HG03064 (cell line): ENCODE measurements at regions not wholly inside any gene's neighbourhood (a gene's known extent, or its start where the extent isn't known, plus 50 kb on each side); places are given as distances from the start of the nearest gene placed in this dataset.

Experiments
- ATAC-seq: cut with Tn5 transposase; IDR thresholded peaks from one replicate; pipeline ENCODE4 v1.9.1; 2021; ENCODE audit warnings: low read depth; ENCODE audit not compliant: unreplicated experiment

DNA sequence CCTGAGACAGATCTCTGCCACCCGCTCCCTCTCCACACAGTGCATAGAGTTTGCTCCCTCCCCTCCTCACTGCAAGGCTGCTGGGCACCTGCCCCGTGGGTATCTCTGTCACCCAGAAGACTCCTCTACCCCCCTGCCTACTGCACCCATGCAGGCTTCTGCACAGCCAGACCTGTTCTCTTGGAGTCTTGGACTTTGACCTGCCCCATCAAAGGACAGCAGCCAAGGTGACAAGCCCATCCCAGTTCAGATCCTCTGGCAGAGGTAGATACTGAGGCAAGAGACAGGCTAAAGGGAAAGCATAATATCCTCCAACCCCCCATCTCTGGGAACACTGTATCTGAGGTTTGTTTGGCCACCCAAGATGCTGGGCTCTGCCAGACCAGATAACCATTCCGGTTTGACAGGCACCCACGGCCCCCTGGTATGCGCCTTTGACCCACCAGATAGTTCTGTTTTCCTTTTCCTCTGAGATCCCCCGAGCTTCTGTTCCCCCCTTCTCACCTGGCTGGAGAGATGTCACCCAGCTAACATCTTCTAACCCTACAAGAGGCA, 239.6 kb downstream of the SOX9 start:
- ATAC-seq, result no peak

DNA sequence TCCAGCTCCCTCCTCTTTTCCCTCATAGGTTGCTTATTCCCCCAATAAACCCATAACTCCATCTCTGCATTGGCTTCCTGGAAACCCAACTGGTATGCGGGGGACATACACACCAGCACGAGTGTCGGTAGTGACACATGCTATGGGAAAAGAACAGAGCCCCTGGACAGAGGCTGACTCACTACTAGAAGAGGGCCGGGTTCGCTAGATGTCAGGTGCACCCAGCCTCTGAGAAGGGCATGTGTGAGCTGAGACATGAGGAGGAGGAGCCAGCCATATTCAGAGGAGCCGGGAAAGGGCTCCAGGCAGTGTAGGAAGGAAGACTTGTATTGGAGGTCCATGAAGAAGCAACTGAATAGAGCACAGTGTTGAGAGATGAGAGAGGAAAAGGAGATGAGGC, 241.1 kb downstream of the SOX9 start:
- no peak for ATAC-seq

DNA sequence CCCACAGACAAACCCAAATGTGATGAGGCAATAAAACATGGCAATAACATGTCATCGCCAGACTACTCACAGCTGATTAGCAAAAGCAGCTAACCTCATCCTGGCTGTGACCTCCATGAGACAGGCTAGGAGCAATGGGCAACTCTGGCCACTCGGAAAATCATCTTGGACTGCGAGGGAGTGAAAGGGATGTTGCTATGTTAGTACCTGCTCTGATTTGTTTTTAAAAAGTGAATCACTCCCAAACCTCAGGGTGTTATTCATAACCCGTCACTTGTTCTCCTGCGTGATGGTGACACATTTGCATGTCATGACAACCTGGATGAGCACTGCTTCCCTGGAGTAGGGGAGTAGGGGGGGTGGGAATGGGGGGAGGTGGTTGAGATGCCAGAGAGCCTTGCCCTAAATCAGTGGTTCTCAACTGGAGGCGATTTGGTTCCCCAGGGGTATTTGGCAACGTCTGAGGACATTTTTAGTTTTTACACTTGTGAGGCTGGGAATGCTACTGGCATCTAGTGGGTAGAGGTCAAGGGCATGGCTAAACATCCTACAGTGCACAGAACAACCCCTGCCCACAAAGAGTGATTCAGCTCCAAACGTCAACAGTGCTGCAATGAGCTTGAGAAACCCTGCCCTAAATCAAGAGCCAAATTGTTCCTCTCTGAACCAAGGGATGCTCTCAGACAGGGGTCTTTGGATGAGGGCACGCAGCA, 241.7 kb downstream of the SOX9 start:
- no peak for ATAC-seq

DNA sequence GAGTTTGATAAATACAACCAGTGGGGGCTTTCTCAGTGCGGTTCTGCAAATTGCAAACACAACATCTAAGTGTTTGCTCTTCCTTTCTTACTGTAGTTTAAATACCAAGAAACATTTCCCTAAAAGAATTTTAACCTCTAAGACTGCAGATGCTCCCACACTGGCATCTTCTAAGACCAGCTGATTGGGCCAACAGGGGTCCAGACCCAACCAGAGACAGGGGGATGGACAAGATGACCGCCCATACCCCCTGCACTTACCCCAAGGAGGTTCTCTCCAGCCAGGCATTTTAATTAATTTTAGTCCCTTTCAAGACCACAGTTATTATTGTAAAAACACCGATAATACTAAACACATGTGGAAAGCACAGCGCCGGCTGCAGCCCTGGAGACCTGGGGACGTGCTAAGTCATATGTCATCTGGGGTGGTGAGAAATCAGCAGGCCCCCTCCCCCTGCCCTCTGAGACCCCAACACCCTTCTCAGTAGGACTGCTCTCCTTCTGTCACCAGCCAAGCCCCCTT, 242.3 kb downstream of the SOX9 start:
- no peak for ATAC-seq

DNA sequence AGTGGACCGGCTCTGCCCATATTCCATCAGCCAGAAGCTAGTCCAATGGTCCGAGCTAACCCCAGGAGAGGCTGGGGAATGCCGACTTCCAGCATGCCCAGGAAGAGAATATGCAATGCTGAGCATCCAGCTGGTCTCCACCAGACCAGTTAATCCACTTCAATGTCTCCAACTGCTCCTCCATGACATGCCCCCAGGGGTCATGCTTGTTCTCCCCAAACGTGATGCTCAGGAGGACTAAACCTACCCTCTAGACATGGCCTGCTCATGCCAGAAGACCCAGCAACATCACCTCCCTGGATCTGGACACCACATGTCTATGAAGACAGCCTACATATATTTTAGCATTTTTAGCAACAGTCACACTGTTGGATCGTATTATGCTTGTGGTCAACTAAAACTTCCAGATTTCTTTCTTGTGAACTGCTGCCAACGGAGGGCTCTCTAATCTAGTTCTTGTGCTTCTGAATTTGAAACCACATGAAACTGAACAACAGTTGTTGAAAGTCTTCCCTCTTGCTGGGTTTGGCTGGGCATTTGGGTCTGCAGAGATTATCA, 245.1 kb downstream of the SOX9 start:
- no peak for ATAC-seq

DNA sequence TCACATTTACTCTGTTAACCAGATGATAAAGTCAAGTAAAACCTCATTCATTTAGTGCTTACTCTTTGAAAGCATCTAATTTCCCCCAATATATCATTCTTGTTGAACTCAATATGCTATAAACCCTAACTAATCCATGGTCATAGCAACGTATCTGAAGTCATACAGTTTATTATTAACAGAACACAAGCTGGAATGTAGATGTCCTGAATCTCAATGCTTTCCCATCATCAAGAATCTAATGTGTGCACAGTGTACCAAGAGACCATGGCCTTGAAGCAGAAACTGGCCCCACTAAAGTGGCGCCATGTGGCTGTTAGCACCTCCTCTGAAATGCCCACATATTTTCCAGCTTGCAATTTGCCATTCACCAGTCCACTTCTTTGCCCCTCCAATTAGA, 245.8 kb downstream of the SOX9 start:
- no peak for ATAC-seq

DNA sequence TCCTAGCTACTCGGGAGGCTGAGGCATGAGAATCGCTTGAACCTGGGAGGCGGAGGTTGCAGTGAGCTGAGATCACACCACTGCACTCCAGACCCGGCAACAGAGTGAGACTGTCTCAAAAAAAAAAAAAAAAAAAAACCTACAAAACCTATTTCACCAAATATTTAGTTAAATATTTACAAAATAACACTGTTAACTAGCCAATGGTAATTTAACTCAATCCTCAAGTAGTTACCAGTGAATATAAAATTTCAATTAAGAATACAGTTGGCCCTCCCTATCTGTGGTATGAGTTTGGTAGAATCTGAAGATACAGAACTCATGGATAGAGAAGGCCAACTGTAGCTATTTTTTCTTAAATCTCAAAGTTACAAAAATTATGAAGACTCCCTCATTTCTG, 247.4 kb downstream of the SOX9 start:
- ATAC-seq, result no peak

DNA sequence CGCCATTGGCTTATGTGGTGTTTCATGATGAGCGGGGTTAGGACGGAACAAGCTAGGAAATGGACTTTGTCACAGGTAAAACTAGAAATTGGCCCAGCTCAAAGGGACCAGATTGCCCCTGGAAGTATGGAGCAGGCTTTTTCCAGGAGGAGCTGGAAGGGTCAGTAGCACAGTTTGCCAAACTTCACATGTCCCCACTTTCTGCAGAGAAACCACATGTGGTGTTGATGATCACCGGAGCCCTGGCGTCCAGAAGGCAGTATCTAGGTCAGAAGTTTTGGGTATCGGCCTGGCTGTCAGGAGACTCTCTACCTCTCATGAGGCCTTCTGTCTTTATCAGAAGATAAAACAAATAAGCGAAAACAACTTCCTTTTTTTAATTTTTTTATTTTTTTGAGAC, 248.5 kb downstream of the SOX9 start:
- ATAC-seq, result no peak

DNA sequence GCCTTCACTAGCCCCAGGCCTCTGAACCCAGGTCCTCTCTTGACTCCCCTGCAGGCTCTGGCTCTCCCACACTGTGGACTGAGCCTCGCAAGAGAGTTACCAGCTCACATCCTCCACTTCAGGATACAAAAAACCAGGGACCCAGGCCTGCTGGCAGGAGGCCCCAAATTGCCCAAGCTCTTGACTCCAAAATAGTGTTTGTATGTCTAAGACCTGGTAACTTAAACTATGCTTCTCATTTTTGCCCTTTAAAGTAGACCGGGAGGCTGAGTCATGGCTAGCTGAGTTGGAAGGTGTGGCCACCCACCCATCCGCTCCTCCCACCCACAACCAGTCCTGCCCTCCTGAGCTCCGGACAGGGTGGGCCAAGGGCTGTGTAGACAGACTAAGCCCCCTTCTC, 250.0 kb downstream of the SOX9 start:
- no peak for ATAC-seq

DNA sequence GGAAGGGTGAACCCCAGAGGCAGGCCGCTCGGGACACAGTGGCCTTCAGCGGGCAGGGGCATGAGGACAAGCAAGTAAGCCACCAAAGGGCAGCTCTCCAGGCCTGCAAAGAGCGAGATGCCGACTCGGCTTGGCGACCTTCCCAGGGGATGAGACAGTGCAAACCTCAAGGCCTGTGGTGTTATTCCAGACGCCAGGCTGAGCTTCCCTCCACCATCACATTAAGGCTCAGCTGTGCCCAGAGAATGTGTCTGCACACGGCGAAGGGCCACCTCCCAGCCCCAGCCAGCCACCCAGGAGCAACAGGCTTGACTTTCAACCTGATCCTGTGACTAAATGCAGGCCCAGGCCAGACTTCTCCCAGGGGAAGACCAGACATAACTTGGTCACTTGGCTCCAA, 251.4 kb downstream of the SOX9 start:
- ATAC-seq, result no peak

DNA sequence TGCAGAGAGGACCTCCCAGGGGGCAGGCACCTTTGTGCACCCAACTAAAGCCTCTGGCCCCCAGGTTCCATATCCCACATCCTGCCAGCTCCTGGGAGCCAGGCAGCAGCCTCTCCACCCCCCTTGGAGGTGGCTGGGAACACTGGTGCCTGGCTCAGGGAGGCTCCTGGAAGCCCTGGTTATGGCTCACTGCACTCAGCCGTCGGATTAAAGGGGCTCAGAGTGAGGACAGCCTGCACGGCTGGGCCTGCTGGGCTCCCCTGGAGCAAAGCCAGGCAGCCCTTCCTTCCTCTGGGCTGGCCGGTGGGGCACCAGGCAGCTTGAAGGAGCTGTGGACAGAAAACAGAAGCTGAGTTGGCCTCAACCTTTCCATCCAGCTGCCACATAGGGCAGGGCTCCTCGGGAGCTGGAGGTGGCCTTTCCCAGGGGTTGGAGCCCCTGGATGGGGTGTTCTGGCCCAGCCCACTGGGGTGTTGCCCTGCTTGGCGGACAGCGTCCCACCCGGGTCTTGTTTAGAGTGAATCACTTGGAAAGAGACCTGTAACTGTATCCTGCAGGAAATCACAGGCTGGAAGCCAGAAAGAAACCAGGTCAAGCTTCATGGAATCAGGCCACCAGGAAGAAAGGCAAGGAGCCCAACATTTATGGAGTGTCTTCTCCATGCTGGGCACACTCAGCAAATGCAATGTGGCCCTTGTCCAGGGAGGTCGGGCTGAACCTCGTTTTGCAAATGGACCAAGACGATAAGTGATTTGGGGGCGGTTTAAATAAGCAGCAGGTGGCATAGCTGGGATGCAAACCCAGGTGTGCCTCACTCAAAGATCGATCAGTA, 253.3 kb downstream of the SOX9 start:
- ATAC-seq, result no peak

DNA sequence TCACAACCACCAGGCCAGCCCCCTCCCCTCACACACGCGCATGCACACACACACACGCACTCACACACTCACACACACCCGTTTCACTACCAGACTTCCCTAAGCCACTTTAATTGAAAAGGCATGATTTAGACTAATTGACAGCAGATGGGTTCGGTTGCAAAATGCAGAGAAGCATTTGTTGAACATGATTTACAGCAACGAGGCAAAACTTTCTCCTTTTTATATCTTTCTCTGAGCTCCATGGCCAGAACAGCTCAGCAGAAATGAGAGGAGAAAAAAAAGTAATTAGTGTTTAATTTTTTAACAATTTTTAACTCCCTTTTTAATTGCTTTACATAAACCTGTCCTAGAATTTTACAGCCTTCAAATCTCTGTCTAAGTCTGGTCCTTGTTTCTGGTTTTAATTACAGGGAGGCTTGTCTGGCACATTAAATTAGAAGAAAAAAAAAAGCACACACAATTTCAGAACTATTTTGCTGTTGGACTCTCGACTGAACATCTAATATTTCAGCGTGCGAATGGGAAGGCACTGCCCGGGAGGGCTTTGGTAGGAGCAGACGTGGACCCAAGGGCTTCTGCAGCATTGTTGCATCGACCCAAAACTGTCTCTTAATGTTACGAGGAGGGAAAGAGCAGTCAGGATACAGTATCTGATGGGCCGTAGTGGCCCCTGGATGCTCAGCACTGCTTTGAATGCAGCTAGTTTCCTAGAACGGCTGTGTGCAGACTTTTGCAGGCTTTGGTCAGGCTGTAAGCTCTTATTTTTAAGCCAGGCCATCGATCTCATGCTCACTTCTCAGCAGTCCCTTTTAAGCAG, 255.9 kb downstream of the SOX9 start:
- no peak for ATAC-seq

DNA sequence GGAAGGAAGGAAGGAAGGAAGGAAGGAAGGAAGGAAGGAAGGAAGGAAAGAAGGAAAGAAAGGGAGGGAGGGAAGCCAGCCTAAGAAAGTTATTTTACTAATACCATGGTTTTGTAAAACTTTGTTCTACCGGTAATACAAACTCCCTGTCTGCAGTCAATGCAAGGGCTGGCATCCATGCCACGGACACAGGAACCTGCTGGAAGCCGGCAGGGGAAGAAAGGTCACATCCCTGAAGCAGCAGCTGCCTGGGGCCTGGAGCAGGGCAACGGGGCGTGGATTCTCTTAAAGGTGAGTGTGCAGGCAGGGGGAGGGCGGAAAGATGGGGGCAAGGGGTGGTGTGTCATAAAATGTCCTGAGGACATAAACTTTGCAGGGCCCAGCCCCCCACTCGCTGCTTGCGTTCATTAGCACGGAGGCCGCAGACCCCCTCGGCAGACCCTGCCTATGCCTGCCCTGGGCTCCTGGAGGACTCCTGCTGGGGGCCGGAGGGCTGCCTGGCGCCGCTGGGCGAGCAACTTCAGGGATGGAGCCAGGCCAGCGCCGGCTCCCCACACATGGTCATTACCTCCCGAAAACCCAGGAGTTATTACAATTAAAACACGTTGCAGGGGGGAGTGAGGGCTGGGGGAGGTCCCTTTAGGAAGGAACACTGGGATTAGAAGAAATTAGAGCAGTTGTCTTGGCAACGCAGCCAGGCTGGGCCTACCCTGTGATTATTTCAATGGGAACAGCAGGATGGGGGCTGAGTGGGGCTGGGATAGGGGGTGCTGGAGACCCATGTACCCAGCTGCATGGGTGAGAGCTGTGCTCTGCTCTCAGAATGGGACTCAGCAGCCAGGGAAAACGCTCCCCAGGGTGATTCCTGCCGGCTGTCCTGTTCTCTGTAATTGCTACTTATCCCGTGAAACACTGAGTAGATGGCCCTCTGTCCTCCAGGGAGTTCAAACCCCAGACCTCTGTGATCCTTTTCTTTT, 257.9 kb downstream of the SOX9 start:
- ATAC-seq, result no peak

DNA sequence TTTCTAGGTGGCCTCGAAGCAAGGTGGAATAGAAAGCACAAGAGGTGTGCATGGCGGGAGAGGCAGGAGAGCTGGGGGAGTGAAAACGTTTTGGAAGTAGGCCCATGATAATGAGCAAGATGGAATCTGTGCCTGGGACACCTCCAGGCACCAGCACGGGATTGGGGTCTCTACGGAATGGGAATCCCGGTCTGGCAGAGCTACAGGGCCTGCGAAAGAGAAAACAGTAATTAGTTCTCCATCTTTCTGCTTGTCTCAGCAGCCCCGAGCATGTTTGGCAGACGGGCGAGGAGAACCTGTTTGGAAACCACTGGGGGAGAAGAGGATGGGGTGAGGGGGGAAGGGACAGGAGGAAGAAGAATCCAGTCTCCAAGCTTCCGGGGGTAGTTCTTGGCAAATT, 258.7 kb downstream of the SOX9 start:
- ATAC-seq, result no peak

DNA sequence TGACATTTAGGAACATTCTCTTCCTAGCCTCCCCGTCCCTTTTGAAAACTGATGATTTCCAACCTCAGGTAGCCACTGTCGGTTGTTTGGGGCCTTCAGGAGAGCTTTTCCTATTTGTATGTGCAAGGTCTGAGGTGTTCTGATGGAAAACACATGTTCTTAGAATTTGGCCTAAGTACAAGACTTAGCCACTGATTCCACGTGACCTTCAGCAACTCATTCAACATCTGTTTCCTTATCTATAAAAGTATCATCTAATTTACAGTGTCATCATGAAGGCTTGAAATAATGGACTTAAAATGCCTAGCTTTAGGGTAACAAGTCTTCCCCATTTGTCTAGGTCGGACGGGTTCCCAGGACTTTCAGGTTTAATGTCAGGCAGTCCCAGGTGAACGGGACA, 259.3 kb downstream of the SOX9 start:
- ATAC-seq, result no peak

DNA sequence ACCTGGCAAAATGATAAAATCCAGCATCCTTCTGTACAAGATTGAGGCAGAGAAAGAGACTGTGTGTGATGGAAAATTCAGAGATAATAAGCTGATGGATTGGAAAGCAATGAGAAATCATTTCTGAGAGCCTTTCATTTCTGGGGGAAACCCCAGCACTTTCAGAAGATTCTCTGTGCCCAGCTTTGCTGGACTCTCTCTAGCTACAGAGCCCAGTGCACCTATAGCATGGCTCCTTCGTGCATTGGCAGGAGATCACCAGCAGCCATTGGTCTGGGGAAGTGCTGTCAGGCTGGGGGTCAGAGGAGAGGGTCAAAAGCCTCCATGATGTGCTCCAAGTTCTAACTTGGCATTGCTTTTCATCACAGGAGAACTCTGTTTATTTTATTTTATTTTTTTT, 259.9 kb downstream of the SOX9 start:
- ATAC-seq, result no peak

DNA sequence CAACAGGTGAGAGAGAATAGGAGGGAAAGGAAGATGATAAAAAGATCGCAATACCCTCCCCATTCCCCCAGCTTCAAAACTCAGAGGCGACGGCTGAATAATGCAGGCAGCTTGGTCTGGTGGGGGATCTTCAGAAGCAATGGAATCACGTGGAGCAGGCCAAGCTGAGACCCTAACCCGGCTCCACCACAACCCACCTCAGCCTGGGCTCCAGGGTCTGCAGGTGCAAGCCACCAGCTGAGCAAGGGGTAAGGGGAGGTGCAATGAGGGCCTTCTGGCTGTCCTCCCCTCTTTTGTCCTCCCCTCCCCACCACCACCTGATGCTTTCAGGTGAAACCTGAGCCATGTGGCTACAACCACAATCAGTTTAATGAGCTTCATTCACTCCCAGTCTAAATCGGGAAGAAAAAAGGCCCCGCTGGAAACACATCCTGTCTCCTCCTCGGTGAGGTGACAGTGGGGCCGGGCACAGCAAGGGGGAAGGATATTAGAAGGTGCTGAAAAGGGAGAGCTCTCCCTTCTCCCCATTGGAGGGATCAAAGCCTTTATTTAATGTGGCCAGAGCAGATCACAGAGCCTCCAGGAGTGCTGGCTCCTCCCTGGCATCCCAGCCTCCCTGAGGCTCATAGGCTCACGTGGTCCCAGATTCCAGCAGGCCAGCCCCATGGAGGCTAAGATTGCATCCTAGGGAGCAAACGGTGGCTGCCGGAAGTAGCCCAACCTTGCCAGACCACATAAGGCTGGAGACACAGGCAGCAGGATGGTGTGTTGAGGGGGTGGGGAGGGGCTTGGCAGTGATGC, 261.0 kb downstream of the SOX9 start:
- no peak for ATAC-seq

DNA sequence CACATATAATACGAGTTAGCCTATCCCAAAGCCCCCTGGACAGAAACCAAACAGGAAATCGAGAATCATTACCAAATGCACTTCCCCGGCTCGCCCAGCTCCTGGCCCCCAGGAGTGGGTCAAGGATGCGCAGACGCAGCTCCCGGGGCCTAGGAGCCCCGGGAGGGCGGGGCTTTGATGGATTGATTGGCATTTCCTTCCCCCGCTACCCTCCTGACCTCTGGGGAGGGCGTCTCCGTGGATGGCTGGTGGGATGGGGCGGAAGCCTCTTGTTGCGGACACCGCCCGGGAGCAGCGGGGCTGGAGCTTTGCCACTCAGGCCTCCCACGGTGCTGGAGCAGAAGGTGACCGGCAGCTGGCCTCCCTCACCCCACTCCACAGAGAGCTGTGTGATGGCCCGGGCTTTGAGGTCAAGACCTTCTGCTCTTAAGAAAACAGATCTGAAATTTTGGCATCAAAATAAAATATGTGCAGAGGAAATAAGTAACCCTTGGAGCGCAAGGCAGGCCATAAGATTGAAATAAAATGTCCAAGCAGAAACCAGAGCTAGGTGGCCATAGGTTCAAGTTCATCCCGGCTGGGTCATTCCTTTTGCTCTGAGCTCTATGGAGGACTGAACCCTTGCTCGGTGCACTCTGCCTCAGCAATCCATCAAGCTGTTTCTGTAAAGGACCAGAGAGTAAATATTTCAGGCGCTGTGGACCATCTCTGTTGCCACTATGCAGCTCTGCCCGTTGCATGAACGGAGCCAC, 262.3 kb downstream of the SOX9 start:
- ATAC-seq, result no peak
